ENCODE measurements at regions not wholly inside any gene's neighbourhood (a gene's known extent, or its start where the extent isn't known, plus 50 kb on each side); places are given as distances from the start of the nearest gene placed in this dataset.

DNA sequence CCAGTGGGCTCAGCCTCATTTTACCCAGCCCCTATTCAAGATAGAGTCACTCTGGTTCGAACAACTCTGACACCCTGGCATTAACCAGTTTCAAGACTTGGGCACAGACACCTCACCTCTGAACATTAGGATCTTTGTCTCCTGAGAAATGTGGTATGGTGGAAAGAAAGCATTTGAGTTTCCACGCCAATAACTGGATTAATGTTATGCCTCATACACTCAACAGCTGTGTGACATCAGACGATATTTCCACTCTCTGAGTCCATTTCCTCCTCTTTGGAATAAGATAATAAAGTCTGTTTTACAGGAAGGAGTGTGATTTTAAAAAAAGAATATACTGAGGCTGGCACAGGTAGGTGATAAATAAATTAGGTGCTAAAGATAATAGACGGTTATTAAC lies 121.3 kb upstream of the CHL1 start:
- no peak for DNase-seq (ENCODE audit: low read depth in 2 of 3, low spot score in 1 of 3)

DNA sequence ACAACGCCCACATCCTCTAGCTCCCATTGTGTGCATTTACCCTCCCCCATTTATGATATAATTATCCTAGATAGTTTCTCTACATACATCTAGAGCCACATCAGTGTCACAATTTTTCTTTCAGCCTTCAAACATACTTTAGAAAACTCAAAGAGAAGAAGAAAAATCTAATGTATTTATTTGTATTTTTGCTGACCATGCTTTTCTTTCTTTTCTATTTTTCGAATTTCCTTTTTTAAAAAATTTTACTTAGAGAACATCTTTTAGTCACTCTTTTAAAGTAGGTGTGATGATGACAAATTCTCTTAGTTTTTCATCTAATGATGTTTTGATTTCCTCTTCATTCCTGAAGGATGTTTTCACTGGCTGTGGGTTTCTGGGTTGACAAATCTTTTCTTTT lies 117.0 kb upstream of the CHL1 start:
- DNase-seq (ENCODE audit: low read depth in 2 of 3, low spot score in 1 of 3) = no peak

DNA sequence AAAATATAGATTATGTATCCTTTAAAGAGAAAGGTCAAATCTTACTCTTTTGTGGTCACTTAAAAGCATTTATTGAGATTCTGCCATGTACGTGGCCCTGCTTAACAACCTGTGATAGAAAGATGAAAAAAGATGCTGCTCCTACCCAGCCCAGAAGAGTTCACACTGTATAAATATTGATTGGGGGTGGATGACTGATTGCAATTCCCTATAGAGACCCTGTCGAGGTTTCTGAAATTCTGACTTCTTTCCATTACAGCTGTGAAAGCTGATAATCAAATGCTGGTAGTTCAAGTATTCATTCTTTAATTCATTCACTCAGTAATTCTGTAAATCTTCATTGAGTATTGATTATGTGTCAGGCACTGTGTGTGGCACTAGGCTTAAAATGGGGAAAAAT lies 114.1 kb upstream of the CHL1 start:
- DNase-seq (ENCODE audit: low read depth in 2 of 3, low spot score in 1 of 3) = no peak

DNA sequence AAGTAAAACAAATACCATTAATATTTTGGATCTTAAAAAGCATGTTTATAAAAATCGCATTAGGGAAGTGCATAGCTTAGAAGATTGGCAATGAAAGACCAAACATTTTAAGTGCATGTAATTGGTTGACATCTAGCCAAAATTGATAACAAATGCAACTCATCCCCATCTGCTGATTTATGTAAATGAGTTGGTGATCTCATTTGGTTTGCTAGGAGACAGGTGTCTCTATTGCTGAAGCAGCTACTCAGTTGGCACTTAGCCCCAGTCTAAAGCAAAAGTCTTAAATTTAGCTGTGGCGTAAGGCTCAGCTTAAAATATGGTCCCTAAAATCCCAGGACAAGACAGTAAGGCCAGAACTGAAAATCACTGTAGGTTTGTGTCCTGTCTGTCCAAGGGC lies 113.5 kb upstream of the CHL1 start:
- DNase-seq (ENCODE audit: low read depth in 2 of 3, low spot score in 1 of 3) = no peak

DNA sequence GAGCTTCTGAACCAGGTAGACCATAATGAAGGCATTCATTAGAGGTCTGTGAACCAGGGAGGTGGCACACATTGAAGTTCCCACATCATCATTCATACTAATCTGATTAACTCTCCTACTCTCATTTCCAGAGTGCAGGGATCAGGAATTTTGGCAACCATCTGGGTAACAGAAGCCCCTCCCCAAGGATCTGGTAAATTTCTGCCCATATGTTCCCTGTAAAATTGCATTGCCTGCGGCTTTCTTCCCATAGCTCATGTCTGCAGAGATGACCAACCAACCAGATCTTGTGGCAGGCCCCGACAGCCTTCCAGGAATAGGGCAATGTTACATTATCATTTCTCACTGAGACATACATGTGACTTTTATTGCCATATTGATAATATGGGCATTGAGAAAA lies 111.4 kb upstream of the CHL1 start:
- DNase-seq (ENCODE audit: low read depth in 2 of 3, low spot score in 1 of 3) = no peak

DNA sequence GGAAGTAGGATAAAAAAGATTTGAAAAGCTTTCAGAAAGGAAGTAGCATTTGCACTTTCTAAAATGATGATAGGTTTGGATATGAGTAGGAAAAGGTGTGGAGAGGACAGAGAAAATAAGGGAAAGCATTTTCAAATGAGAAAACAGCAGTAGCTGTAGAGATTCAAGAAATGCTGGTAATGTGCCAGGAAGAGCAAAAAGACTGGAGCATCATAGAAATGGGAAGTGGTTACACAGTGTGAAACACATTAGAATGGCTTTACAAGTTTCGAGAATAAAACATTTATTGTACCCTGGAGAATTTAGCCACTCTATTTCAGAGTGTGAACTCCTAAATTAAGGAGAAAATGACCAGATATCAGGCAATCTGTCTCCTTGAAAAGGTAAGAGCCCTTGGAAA lies 108.3 kb upstream of the CHL1 start:
- DNase-seq (ENCODE audit: low read depth in 2 of 3, low spot score in 1 of 3) = no peak

DNA sequence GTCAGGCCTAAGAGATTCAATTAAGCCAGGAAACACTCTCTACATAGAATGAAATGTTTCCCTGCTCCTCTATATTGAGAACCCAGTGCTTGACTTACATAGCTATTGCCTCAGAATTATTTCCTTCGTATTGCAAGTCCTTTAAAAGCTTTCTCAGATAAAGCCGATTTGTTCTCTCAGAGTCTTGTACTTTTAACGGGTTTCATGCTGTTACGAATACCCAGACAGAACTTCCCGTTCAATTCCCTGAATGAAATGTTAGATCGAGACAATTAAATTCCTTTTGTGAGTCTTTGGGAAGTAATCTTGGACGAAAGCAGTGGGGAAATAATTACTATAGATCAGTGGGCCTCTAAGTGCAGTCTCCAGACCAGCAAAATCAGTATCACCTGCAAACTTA lies 102.8 kb upstream of the CHL1 start:
- DNase-seq (ENCODE audit: low read depth in 2 of 3, low spot score in 1 of 3) = no peak

DNA sequence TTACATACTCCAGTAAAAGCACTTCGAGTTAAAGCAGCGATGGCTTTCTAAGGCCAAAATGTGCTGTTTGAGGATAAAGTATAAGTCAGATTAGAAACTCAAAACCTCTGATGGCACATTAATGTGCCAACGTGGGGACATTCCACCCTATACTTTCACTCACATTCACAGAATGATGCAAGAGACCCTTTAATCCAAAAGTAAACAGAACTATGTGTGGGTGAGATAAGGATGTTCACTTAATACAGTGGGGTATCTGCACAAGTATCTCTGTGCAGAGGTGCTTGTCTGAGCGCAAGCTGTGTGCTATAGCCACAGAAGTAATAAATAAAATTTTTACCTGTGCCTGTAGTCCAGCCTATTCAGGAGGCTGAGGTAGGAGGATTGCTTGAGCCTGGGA lies 100.3 kb upstream of the CHL1 start:
- no peak for DNase-seq (ENCODE audit: low read depth in 2 of 3, low spot score in 1 of 3)

DNA sequence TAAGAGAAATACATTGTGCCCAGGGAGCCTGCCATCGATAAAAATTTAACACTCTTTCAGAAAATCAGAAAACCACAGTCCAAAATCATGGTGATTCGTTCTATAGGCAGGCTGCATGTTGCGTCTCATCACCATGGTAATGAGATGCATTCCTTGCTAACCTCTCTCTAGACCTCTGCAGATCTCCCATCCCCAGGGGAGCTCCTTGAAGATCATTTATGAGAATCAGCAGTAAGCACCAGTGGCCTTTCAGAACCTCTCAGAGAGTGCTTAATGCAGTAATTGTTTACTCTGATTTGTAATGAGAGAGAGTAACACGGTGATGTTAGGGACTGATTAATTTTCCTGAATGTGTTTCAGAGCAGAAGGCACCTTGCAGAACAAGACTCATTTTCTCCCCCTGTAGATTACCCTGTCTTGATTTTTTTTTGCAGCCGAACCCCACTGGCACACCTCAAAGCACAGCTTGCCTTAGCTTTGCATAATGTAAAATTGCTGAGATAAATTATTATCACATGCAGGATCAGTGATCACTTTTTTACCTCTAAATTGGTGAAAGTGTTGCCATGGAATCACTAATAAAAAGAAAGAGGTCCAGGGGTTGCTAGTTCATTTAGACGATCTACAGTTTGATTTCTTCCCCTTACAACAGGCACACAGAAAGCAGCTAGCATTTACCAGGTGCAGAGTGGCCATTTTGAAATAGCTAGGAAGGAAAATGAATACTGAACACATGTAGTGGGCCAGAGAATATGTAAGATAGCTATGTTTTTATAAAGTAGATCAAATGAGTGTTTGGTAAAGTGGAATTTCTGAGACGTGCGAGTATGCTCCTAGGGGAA lies 98.9 kb upstream of the CHL1 start:
- no peak for DNase-seq (ENCODE audit: low read depth in 2 of 3, low spot score in 1 of 3)

DNA sequence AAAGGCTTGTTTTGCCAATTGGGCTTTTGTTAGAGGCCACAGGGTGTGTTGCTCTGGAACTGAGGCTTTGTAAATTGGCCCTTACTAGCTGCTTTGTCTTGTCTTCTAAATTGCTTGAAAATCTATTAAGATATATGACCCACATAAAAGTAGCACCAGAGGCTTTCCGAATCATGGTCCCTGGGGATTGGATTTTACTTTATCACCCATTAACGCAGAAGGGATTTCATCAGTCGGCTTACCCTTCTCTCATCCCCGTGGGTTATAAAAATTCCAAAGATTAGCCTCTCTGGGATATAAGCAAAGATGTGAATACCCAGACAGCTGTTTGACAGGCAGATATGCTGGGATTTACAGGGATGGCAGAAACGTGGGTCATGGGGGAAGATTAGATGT lies 98.3 kb upstream of the CHL1 start:
- no peak for DNase-seq (ENCODE audit: low read depth in 2 of 3, low spot score in 1 of 3)

DNA sequence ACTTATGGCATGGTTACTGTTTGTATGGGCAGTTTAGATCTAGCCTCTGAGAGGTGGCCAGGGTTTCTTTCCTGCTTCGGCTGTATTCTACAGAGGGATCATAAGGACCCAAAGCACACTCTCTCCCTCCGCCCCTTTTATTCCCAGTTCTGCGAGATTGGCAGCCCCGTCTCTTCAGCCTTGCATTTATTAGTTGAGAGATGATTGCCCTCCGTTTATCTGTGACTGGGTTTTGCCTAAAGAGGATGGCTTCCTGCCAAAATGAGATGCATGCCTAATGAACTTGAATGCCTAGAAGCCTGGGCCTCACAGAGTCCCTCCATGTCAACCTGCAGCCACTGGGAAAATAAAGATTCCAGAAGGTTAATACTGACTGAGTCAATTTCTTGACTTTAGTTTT lies 97.1 kb upstream of the CHL1 start:
- DNase-seq (ENCODE audit: low read depth in 2 of 3, low spot score in 1 of 3) = no peak

DNA sequence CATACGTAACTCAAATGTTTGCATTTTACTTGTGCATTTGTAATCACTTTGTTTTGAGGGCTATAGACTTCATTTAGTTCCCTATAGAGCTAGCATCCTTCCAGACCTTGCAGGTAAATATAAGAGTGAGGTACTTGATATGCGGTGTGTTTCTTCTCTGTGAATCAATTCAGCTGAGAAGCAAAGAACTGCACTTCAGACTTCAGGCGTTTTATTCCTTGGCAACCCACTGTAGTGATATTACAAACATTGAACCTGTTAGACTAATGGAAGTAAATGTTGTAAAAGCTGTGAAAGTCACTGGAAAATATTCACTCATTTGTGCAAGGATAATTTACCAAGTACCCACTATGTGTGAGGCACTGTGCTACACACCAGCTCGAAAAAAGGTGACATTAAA lies 94.1 kb upstream of the CHL1 start:
- DNase-seq (ENCODE audit: low read depth in 2 of 3, low spot score in 1 of 3) = no peak

DNA sequence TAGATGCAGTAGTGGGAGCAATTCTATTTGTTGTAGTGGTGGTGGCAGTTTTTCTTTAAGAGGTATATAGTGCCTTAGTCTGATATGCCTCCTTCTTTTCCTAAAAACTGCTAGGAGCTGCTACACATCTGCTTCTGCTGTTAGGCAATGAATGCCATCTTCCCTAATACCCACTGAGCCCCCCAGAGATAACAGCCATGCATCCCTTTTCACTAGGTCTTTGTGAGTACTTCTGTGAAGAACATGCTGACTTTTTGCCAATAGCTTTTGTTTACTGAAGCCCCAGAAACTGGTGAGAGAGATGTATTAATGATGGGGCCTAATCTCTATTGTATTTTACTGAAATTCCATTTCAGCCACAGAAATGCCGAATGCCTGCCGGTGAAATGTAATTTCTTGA lies 92.6 kb upstream of the CHL1 start:
- DNase-seq (ENCODE audit: low read depth in 2 of 3, low spot score in 1 of 3) = no peak

DNA sequence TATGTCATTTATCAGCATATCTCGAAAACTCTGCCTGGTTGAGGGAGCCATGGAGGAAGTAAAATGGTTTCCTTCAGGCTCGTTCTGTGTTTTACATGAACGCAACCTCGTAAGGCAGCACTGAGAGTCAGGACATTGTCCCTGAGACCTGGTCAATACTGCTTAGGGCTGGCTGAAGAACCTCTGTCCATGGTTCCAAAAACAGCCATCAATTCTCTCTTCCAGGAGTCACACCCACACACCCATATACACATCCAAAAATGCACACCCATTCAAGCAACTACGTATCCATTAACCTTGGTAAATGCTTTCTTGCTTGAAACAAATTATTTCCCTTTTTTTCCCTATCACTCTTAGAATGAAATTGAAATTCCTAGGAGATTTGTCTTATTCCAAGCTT lies 91.0 kb upstream of the CHL1 start:
- no peak for DNase-seq (ENCODE audit: low read depth in 2 of 3, low spot score in 1 of 3)

DNA sequence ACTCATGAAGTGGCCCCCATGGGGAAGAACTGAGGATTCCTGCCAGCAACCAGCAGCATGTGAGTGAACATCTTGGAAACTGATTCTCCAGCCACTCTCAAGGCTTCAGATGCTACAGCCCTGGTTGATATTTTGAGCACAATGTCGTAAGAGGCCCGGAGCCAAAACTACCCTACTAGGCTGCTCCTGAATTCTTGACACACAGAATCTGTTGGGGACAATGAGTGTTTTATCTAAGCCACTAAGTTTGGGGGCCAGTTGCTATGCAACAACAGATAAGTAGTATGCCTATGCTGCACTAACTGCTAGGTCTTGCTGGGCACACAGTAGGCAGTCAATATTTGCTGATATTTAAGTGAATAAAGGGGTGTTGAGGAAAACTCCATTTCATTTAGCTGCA lies 89.9 kb upstream of the CHL1 start:
- no peak for DNase-seq (ENCODE audit: low read depth in 2 of 3, low spot score in 1 of 3)

DNA sequence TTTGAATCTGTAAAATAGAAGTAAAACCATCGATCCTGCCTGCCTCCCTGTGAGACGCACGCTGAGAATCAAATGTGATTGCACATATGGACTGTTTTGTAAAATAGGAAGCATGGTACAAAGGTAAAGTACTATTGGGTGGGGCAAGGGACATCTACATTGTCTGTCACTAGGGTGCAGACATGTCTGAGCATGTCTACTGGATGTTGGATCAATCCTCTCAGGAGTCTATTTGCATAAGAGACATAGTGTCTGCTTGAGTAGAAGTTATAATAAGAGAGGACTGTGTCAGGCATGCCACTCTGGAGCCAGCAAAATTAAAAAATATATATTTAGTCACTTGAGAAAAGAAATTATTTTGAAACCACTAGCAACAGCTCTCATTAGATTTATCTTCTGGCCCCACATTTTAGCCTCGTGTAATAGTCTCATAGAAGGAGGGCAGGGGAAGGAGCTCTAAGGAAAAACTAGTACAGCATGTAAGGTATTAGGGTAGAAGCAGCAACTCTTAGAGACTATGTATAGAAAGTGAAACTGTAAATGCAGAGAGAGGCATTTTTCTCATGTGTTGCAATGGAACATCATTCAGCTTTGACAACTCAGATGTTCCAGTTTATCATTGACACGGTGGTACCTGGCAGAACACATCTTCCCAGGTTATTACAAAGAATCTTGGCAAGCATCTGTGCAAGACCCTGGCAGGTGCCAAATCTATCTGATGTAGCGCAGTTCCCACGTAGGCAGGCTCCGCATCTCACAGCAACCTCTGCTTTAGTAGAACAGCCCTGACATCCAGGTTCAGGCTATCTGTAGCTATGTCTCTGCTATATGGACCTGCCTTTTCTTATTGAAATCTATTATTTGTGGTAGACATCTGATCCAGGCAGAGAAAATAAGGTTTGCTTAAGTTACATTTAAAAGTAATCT lies 85.2 kb upstream of the CHL1 start:
- DNase-seq (ENCODE audit: low read depth in 2 of 3, low spot score in 1 of 3) = no peak

DNA sequence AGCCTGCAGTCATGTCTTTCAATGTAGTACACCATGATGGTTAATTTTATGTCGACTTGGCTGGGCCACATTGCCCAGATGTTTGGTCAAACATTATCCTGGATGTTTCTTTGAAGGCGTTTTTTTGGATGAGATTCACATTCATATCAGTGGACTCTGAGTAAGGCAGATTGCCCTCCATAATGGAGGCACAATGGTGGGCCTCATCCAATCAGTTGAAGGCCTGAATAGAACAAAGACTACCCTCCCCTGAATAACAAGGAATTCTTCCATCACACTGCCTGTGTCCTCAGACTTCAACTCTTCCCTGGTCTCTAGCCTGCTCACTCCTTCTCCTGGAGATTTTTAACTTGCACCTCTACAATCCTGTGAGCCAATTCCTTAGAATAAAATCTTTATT lies 83.8 kb upstream of the CHL1 start:
- DNase-seq (ENCODE audit: low read depth in 2 of 3, low spot score in 1 of 3) = no peak

DNA sequence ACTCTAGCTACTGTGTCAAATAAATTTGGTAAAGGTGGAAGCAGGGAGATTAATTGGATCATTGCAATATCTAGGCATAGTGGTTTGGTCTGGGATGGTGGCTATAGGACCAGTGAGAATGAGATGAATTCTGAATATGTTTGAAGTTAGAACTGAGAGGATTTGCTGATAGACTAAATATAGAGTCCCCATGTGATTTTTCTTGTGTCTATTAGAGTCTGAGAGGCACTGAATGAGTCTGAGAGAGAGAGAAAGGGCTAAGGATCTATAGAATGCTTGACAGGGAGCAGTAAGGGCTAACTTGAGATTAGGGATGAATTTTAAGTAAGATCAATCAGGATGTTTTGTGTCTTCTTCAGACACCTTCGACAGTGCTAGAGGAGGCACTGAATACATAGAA lies 77.9 kb upstream of the CHL1 start:
- DNase-seq (ENCODE audit: low read depth in 2 of 3, low spot score in 1 of 3) = no peak

DNA sequence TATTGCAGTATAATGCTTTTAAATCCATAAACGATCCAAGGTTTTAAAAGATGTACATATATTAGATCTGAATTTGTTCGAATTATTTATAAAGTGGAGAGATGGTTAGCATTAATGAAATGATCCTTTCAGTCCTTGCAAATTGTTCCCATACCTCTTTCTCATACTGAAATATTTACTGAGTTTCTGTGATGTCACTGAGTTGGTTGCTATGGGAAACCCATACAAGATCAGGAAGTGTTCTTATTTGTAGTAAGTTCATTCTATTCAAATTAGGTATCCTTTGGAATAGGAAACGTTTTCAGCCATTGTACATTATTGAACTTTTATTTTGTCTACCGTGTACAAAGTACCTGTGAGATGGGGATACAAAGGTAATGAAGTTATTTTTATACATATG lies 73.2 kb upstream of the CHL1 start:
- no peak for DNase-seq (ENCODE audit: low read depth in 2 of 3, low spot score in 1 of 3)

DNA sequence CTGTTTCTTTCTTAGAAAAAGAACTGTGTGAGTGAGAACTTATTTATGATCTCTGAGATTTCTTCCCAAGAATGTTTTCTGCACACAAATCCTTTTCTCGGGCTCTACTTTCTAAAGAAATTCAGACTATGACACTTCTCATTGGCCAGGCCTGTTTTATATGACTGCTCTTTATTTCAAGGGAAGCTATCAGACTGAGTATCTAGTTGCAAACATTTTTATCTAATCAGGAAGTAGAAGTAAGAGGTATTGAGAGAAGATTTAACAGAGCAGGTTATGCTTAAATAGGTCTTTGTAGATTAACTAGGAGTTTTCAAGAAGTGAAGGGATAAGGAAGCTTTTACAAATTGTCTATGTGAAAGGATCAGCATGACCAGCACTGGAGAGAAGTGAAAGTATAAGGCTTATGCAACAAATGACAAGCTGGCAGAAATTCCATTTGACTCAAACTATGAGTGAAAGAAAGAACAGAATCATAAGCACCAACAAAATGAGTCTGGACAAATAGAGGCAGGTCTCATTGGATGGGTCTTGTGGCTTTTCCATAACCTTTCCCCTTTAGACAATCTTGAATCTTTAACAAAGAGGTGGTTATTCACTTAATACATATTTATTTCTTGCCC lies 71.9 kb upstream of the CHL1 start:
- DNase-seq (ENCODE audit: low read depth in 2 of 3, low spot score in 1 of 3) = no peak

DNA sequence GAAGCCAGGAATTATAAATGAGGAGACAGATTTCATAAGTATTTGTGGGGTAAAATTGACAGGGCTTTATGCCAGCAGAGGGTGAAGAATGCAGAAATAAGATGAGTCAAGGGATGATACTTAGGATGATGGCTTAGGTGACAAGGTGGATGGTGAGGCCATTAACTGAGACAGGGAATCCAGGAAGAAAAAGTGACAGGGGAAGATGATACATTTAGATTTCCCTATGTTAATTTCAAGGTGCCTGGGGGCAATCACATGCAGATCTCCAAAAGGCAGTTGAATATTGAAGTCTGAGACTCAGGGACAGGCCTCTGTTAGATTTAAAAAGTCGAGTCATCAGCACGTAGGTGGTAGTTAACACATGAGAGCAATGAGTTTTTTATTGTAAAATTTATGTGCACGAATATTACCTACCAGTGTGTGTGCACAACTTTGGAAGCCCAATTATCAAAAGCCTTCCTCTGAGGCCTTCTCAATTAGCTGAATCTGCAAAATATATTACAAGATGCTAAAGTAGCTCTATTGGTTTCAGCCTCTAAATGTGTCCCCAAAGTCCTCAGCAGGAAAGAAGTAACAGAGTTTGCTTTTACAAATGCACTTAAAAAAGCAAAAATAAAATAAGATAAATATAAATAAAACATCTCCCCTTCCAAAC lies 67.9 kb upstream of the CHL1 start:
- no peak for DNase-seq (ENCODE audit: low read depth in 2 of 3, low spot score in 1 of 3)

Measured in stimulated activated CD4-positive, alpha-beta T cell treated with anti-CD3 and anti-CD28 coated beads, Interleukin-12 subunit alpha, Interleukin-12 subunit beta, amount 100 ng/mL, for 48 hours (primary cell).